GM21526 (cell line): ENCODE measurements at regions not wholly inside any gene's neighbourhood (a gene's known extent, or its start where the extent isn't known, plus 50 kb on each side); places are given as distances from the start of the nearest gene placed in this dataset.

Experiments used
- ATAC-seq: cut with Tn5 transposase; IDR thresholded peaks from one replicate; pipeline ENCODE4 v1.9.1; 2021; ENCODE audit warnings: moderate library complexity; ENCODE audit not compliant: unreplicated experiment, low FRiP score

DNA sequence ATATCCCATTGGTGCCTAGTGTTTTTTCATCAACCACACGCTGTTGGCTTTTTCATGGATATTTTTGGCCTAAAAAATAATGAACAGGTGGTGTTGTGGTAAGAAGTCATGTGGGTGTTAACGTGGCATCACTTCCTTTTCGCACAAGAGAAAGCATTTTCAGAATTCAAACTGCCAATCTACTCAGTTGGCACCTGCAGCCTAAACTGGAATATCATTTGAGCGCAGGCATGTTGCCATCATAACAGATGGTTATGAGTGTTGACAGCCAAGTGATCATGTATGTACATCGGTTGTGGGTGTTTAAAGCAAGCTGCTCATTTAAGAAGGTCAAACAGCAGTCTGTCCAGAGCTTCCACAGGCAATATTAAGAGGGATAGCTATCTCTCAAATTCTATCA is 1963.0 kb downstream of the NCAM2 start:
- no peak for ATAC-seq

DNA sequence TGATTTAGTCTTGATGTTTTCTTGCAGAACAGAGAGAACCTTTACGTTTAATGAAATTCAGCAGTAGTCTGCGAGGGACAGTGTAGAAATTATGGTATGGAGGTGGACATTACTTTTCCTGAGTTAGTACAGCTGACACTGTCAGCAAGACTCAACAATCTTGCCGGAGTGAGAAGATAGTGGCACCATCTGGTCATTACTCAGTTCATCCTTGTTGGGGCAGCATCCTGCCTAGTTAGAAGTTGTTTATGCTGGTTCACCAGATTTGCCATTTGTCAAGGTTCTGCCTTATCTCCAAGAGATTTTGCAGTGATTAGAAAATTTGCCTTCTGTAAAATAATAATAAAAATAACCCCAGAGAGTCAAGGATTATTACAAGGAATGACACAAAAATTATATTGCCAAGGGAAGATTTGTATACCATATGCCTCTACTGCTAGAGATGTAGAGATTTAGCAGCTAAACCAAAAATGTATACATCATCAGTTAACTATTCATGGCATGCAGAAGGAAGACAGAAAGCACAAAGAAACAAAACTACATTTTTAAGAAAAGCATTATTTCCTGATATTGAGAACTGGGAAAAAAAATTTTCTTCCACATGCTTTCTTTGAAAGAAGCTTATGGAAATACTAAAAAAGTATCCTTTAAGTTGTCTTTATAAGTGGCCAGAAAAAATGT is 1967.4 kb downstream of the NCAM2 start:
- ATAC-seq, result no peak

DNA sequence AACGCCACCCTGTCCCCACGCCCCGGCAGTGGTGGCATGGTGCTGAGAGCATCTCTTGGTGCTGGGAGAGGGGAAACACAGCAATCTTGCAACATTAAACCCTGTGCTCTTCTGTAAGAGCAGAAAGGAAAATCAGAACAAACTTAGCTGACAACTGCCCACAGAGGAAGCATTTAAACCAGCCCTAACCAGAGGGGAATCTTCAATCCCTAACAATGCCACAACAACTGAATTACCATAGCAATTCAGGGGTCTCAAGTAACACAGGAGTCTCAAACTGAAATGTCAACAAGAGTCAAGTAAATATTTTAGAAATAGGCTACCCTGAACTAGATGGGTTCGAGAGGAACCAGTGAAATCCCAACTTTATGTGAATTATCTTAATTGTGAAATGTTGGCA is 1983.6 kb downstream of the NCAM2 start:
- ATAC-seq, result no peak

DNA sequence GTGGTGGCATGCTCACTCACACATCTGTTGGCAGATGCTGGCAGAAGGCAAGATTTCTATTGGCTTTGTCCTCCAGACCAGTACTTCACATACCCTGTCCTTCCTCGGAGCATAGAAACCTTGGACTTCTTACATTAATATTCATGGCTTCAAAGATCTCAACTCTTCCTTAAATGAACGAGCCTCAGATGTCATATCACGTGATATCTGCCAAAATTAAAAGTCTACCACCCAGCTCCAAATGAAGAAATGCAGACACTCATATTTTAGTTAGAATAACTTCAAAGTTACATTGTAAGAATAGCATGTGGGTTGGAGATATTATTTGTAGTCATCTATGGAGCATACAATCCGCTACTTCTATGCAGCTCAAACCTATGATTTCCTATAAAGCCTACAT is 1994.9 kb downstream of the NCAM2 start:
- no peak for ATAC-seq

DNA sequence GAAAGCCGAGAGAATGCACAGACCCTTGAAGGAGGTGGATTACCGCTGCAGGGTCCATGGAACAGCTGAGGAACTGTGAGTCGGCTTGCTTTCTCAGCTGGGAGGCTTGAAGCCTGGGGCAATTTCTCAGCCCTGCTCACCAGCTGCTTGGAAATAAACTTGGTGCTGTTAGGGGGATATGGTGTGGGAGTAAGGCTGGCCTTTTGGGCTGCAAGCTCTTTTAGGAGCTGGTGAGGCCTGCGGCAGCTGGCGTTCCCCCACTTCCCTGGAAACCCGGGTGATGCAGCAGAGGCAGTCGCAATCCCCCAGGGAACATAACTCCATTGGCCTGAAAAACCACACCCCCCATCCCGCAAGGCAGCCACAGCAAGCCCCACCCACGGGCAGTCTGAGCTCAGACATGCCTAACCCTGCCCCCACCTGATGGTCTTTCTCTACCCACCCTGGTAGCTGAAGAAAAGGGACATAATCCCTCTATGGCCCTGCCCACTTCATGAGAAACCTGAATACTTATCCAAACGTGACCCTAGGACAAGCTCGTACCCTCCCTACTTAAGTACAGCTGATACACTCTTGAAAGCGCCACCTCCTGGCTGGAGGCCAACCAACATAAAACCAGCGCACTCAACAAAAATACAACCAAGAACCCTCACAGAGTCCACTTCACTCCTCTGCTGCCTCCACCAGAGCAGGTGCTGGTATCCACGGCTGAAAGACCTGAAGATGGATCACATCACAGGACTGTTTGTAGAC is 1995.8 kb downstream of the NCAM2 start:
- ATAC-seq, result no peak

DNA sequence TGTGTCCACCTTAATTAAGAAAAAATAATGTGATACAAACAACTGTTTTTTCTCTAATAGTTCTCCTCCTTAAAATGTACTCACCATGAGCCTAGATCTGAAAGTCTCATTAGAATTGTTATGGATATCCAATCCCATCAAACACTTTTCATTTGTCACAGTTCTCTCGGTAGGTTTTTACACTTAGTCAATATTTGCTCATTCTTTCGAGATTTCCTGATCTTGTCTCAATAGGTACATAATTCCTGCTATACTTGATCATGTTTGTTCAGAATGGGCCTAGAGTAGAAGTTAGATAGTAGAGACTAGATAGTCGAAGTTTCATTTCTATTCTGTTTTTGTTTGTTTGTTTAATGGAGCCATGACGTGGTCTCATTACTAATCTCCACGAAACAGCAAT is 2005.7 kb downstream of the NCAM2 start:
- no peak for ATAC-seq

DNA sequence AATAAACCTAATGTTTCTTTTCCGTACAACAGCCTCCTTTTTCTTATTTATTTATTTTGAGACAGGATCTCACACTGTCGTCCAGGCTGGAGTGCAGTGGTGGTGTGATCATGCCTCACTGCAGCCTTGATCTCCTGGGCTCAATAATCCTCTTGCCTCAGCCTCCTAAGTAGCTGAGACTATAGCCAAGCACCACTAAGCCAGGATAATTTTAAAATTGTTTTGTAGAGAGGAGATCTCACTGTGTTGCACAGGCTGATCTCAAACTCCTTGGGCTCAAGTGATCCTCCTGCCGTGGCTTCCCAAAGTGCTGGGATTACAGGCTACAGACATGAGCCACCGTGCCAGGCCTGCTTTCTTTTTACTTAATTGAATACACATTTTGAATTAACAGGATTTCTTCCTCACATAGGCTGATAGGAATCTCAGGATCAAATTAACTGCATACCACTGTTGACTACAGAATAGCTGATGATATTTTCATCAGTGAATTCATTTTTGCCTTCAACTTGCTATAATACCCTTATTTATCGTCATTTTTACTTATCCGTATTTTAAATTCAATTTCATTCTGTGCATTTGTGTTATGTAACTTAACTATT is 2010.5 kb downstream of the NCAM2 start:
- no peak for ATAC-seq

DNA sequence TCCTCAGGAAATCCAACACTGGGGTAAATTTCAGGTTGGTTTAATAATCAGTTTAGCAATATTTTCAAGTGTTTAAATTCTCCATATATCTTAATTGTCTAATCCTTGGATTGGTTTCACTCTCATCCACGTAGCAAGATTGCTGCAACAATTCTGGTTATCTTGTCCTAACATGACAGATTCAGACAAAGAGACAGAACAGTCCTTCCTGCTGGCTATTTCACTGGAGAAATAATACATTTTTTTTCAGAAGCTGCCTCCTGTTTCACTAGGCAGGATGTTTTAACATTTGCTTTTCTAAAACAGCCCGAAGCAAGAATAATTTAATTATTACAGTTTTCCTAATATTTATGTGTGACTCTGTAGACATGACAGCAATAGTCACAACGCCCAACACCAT is 2011.2 kb downstream of the NCAM2 start:
- ATAC-seq, result no peak

DNA sequence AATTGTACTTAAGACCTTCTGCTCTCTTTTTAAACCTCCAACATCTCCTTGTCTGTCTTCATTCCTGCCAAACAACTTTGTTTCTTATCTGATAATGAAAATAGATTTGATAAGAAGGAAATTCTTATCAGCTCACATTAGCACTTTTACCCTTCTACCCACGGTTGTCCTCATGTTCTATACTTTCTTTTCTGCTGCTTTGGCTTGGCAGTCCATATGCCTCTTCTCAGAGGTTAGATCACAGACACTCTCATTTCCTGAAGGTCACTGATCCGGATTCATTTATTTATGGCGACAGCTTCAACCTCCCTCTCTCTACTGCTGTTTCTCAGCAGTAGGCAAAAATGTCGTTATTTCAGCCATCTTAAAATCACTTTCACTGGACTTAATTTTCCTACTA is 2015.8 kb downstream of the NCAM2 start:
- no peak for ATAC-seq

DNA sequence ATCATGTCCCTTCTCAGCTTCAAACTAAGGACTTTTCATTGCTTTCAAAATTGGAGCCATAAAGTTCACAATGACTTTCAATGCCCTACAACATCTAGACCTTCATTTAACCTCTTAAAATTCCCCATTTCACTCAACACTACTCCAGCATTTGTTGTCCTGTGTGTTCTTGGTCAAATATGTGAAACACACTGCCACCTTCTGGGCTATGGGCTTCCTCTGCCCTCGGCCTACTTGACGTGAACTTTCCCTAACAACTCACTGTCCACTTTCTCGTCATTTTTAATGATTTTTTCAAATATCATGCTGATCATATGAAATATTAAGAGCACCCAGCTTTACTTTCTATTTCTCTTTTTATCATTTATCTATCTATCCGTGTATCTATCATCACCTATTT is 2018.4 kb downstream of the NCAM2 start:
- no peak for ATAC-seq

DNA sequence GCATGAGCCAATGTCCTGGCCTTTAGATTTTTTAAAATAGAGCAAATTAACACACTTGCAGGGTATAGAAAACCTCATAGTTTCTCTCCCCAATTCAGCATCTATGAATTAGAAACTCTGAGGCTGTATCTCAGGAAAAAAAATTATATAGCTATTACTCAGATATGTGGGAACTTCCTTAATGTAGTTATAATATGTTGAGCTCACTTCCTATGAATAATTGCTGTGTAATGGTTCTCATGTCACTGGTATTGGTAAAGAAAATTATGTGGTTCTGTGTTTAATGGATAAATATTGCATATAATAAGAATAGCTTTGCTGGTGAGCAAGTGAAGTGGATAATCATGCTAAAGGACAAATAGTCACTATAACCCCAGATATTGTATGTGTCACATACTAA is 2019.8 kb downstream of the NCAM2 start:
- no peak for ATAC-seq

DNA sequence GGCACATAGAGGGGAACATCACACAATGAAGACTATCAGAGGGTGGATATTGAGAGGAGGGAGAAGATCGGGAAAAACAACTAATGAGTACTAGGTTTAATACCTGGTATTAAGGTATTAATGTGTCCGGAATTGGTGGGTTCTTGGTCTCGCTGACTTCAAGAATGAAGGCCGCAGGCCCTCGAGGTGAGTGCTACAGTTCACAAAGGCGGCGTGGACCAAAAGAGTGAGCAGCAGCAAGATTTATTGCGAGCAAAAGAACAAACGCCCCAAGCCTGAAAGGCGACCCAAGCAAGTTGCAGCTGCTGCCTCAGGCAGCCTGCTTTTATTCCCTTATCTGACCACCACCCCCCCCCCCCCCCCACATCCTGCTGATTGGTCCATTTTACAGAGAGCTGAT is 2022.8 kb downstream of the NCAM2 start:
- no peak for ATAC-seq

DNA sequence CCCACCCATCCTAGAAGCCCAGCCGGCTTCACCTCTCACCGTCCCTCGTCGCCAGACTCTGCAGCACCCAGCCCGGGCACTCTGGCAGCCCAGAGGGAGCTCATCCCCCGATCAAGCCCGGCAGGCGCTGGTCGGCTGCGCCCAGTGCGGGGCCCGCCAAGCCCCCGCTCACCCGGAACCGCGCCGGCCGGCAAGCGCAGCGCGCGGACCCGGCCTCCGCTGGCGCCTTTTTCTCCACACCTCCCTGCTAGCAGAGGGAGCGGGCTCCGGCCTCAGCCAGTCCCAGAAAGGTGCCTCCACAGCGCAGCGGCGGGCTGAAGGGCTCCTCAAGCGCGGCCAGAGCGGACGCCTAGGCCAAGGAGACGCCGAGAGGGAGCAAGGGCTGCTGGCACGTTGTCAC is 2023.3 kb downstream of the NCAM2 start:
- no peak for ATAC-seq

DNA sequence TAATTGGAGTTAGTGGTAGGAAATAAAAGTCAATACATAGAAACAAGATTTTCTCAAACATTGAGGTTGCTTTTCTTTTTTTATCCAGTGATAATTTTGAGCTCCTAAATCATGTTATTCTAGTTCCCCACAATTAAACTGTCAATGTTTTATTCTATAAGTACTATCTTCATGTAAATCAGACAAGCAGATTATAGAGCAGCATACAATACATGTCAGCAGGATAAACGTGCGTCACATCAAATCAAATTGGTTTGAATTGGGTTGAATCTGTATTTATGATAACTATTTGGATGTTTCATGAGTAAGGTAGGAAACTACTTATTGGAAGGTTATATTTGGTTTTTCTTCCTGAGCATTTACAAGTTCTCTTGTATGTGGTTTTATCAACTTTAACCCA is 2028.7 kb downstream of the NCAM2 start:
- no peak for ATAC-seq

DNA sequence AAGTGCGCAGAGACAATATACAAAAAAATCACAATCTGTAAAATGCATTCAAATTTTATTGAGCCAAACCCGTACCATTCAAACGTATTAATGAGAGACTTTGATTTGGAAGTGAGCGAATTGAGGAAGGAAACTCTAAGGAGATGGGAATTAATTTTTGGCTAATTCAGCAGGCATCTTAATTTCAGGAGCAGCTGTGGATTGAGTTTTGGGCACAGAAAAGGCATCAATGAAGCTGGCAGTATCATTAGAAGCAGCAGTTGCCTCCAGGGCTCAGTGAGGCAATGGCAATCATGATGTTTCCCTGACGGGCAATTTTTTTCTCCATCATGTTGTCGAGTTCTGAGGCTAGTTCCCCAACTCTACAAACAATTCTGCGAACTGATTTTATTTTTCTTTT is 2041.6 kb downstream of the NCAM2 start:
- ATAC-seq, result no peak

DNA sequence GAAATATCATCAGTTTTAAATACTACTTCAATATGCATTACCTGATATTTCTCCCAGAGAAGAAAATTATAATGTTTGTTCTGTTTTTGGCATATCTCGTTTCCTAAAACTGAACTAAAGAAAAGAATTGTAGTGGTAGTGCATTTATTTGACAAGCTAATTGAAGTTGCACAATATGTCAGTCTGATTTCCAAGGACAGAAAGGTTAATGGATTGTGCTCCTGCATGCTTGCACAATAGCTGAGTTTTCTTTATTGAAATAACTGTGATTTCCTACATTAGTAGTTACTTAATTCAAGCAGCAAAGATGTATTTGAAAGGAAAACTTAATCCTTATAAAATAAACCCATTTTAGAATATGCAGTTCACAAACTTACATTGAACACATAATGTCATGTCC is 2047.7 kb downstream of the NCAM2 start:
- no peak for ATAC-seq

DNA sequence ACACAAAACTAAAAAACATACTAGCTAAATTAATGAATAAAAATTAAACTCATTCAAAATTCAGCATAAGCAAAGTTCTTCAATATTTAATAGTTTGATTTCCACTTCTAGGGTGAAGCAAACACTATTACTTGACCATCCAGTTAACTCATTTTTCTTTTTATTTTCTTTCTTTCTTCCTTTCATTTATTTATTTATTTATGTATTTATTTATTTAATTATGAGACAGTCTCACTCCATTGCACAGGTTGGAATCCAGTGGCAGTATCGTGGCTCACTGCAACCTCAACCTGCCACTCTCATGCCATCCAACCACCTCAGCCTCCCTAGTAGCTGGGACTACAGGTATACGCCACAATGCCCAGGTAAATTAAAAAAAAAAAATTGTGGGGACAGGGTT is 2069.5 kb downstream of the NCAM2 start:
- no peak for ATAC-seq

DNA sequence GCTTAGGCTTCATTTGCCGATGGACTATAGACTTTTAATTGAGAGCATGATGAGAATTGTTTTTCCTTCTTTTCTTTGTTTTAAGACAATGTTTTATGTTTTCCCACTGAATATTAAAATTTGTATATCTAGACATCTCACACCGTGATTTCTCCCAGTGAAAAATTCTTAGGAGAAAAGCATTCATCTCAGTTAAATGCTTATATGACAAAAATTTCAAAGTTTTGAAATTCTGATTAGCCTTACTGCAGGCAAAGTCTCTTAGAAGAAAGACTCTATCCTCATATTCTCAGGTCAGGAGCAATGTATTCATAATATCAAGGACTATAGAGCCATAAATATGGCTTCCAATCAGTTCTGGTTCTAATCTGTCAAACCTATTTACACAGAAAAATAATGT is 2085.0 kb downstream of the NCAM2 start:
- ATAC-seq, result no peak

DNA sequence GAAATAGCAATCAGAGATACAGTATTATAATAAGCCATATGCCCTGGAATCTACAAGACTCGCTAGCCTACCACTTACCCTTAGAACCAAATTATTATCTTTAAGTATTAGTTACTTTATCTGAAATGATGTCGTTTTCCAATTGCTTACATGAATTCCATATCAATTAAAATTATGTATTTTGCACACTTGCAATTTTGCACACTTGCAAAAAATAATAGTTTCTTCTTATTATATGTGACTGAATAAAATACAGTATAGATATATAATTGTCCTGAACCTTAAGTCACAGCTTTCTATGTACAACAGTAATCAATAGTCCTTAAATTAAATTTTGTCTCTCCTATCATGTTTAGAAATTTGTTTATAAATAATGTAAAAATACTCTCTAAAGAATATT is 2095.1 kb downstream of the NCAM2 start:
- ATAC-seq, result no peak

DNA sequence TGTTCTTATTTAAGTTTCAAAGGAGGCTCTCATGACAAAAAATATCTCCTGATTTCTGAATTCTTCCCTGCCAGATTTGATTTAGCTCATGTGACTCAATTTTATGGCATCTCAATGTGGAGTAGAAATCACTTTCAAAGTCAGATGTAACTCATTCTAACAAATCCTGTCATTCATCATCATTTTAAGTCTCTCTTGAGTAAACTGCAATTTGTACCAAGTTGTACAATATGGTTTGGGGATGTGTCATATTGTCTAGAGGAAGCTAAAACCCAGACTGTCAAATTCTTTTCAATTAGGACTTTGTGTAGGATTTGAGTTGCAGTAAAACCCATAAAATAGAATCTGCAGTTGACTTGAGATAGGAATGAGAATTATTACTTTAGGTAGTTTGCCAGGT is 2101.0 kb downstream of the NCAM2 start:
- no peak for ATAC-seq

DNA sequence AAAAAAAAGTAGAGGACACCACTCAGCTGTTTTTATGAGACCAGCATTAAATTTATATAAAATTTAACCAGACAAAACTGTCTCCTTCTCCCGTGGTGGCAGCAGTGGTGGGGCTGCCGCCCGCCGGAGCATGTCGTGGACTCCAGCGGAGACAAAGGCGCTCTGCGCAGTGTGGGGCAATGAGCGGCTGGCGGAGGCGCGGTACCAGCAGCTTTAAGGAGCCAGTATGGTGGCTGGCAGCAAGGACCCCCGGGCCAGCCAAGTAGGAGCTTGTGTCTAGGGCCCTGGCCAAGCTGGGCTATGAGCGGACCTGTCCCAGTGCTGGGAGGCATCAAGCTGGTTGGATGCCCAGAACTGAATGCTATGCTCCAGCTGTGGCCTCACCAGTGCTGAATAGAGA is 2102.9 kb downstream of the NCAM2 start:
- no peak for ATAC-seq

DNA sequence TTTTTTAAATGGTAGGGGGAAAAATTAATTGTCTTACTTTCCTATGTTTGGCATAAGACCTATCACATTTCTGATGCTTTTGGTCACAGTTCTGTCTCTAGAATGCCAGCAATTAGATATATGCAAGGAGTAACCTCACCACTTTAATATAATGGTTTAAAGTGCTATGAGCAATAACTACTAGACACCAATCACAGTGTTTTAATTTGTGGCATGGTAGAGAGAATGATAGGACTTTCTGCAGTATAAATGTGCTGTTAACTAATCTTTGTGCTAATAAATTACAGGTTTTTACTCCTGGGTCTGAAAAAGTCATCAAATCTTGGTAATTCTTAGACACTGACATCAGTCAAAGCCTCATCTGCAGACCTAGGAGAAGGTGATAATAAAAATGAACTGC is 2110.3 kb downstream of the NCAM2 start:
- ATAC-seq, result no peak
